Endothelial cell of umbilical vein (primary cell): ENCODE measurements at regions not wholly inside any gene's neighbourhood (a gene's known extent, or its start where the extent isn't known, plus 50 kb on each side); places are given as distances from the start of the nearest gene placed in this dataset.

Experiments
- CTCF ChIP-seq, 2 donors: IDR thresholded peaks; 1 replicate in 1 of 2; 2 replicates in 1 of 2; pipeline ENCODE4 v1.5.1; 2011; ENCODE audit warnings: low read length in 2 of 2, mild to moderate bottlenecking in 2 of 2, moderate library complexity in 2 of 2, control low read depth in 1 of 2, inconsistent platforms in 1 of 2, low read depth in 1 of 2; ENCODE audit not compliant: insufficient read depth in 1 of 2; ENCODE audit errors: extremely low read depth in 1 of 2
- EZH2 ChIP-seq: IDR thresholded peaks from 2 replicates; pipeline ENCODE4 v1.6.1; 2012; ENCODE audit warnings: borderline replicate concordance, low read depth, mild to moderate bottlenecking, moderate library complexity, low read length, inconsistent platforms; ENCODE audit not compliant: severe bottlenecking
- POLR2A ChIP-seq: IDR thresholded peaks from 2 replicates; pipeline ENCODE4 v1.6.1; 2012; ENCODE audit warnings: low read depth, mild to moderate bottlenecking, control low read depth, low read length
- POLR2AphosphoS5 ChIP-seq: IDR thresholded peaks from 2 replicates; pipeline ENCODE4 v1.6.1; 2012; ENCODE audit warnings: low read depth, mild to moderate bottlenecking, control low read depth, low read length, moderate library complexity; ENCODE audit not compliant: insufficient read depth

- TF ChIP-seq CTCF (IDR thresholded peaks at IDR 0.05; ENCODE audit: extremely low read depth in 1 of 2, insufficient read depth in 1 of 2, low read depth in 1 of 2, low read length in 2 of 2) (no peak), POLR2A (no peak), POLR2AphosphoS5 (no peak), EZH2 (no peak)
Measured at GRCh38 chr5:13350767-13351166, 593.7 kb downstream of the DNAH5 start.
